Lower leg skin (tissue), 4 donors: ENCODE measurements at regions not wholly inside any gene's neighbourhood (a gene's known extent, or its start where the extent isn't known, plus 50 kb on each side); places are given as distances from the start of the nearest gene placed in this dataset.

Experiments used
- DNase-seq, 2 donors: peaks; one replicate each; pipeline ENCODE4 v3.0.0-alpha.2; 2019; ENCODE audit warnings: low spot score in 2 of 2
- H3K4me3 ChIP-seq: fragments of 200-600 bp; sonication (generic); 2 replicates; pipeline ENCODE4 v1.5.1; 2017; ENCODE audit warnings: mild to moderate bottlenecking, low read depth; ENCODE audit not compliant: poor library complexity, severe bottlenecking
- POLR2A ChIP-seq, 2 donors: fragments of 450-650 bp; IDR thresholded peaks; one replicate each; pipeline ENCODE4 v1.6.1; 2016 to 2017; ENCODE audit warnings: antibody characterized with exemption in 2 of 2, mild to moderate bottlenecking in 1 of 2, moderate library complexity in 1 of 2
- WGBS, 2 donors: methylation state at CpG; one replicate each; pipeline ENCODE4 v1.1.5; 2018; 5-methylcytosine and 5-hydroxymethylcytosine counted together
- intact Hi-C: fragments of 100-400 bp; cut with DNase I; formaldehyde crosslinking; loops from one replicate; pipeline ENCODE4 v1.15.0; 2023; ENCODE audit warnings: low total_unique reads
- TF ChIP-seq, protein P1 (sequence below), 3 donors: fragments of 450-650 bp; IDR thresholded peaks; one replicate each; pipeline ENCODE4 v1.5.1; 2016; ENCODE audit warnings: antibody characterized with exemption in 3 of 3, mild to moderate bottlenecking in 3 of 3, moderate library complexity in 2 of 3

GRCh38 chr16:13573903-13574302 is 346.1 kb upstream of the ERCC4 start:
- 72 to 82% methylated on average over 3 of the region's 3 CpGs for WGBS, 2 donors
- intact Hi-C loops = loop anchor here (10.0 kb wide), 1 partner anchor 1349 kb away; no protein-coding TSS in a partner anchor
- H3K4me3 ChIP-seq = no peak overlapping the region
- TF ChIP-seq, protein P1, sequence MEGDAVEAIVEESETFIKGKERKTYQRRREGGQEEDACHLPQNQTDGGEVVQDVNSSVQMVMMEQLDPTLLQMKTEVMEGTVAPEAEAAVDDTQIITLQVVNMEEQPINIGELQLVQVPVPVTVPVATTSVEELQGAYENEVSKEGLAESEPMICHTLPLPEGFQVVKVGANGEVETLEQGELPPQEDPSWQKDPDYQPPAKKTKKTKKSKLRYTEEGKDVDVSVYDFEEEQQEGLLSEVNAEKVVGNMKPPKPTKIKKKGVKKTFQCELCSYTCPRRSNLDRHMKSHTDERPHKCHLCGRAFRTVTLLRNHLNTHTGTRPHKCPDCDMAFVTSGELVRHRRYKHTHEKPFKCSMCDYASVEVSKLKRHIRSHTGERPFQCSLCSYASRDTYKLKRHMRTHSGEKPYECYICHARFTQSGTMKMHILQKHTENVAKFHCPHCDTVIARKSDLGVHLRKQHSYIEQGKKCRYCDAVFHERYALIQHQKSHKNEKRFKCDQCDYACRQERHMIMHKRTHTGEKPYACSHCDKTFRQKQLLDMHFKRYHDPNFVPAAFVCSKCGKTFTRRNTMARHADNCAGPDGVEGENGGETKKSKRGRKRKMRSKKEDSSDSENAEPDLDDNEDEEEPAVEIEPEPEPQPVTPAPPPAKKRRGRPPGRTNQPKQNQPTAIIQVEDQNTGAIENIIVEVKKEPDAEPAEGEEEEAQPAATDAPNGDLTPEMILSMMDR (IDR thresholded peaks at IDR 0.05) = no peak
- TF ChIP-seq POLR2A (IDR thresholded peaks at IDR 0.05) = no peak
- no peak for DNase-seq

GRCh38 chr16:13586051-13586450 is 333.9 kb upstream of the ERCC4 start:
- no peak for TF ChIP-seq POLR2A (IDR thresholded peaks at IDR 0.05)
- TF ChIP-seq, protein P1 (IDR thresholded peaks at IDR 0.05) = no peak
- H3K4me3 ChIP-seq = no peak overlapping the region
- DNase-seq = no peak
- 78 to 83% methylated on average over 1 of the region's 1 CpG for WGBS, 2 donors
- intact Hi-C loops = no loop called here

DNA sequence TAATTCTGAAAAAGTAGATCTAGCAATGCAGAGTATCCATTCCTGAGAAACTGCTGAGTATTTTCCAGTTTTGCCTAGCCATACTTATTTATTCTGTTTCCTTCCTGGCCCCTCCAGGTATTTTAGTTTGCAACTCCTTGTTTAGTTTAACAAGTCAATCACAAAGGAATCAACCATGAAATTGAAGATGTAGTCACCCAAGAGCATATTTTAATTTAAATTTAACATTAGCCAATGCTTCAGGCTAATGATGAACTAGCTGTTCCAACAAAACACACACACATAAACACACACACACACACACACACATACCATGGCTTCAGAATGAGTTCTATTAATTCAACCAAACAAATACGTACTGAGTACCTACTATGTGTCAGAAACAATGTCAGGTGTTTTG is 332.8 kb upstream of the ERCC4 start:
- TF ChIP-seq POLR2A (IDR thresholded peaks at IDR 0.05) = no peak
- TF ChIP-seq, protein P1 (IDR thresholded peaks at IDR 0.05) = no peak
- H3K4me3 ChIP-seq = no peak overlapping the region
- WGBS, 2 donors = 53 to 69% methylated on average over 1 of the region's 1 CpG
- intact Hi-C loops = no loop called here
- no peak for DNase-seq

DNA sequence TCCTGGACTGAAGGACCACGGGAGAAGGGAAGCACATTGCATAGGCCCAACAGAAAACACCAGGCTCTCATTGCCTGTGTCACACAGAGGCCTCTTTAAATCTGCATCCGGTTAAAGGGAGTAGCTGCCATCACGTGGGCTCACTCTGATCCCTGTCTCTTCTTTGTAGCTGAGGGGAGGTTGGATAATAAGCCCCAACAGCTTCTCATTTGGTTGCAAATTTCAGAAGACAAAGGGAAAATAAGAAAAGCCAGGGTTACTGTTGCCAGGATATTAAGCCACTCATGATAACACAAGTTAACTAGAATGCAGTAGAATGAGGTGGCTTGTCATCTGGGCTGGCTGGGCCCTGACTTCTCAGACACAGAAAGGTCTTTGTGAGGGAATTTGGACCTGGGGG is 325.1 kb upstream of the ERCC4 start:
- no peak for DNase-seq
- WGBS, 2 donors = 16 to 25% methylated on average over 3 of the region's 3 CpGs
- H3K4me3 ChIP-seq = no peak overlapping the region
- intact Hi-C loops = loop anchor here (10.0 kb wide), 1 partner anchor 50 kb away; no protein-coding TSS in a partner anchor
- TF ChIP-seq POLR2A (IDR thresholded peaks at IDR 0.05) = no peak
- TF ChIP-seq, protein P1 (IDR thresholded peaks at IDR 0.05) = no peak

DNA sequence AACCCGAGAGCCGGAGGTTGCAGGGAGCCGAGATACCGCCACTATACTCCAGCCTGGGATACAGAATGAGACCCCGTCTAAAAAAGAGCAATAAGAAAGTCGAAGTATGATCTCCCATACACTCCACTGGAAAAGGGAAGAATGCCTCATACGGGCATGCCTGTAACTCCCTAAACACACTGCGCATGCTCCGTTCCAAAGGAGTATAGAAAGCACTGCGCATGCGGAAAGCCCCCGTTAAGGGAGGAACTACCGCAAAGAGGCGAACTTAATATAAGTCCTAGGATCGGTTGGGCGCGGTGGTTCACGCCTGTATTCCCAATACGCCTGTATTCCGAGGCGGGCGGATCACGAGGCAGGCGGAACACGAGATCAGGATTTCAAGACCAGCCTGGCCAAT is 313.1 kb upstream of the ERCC4 start:
- no peak overlapping the region for H3K4me3 ChIP-seq
- DNase-seq = no peak
- 94 to 96% methylated on average over 25 of the region's 25 CpGs for WGBS, 2 donors
- TF ChIP-seq, protein P1 (IDR thresholded peaks at IDR 0.05) = no peak
- intact Hi-C loops = no loop called here

GRCh38 chr16:13607289-13607688 is 312.7 kb upstream of the ERCC4 start:
- no peak for DNase-seq
- no peak overlapping the region for H3K4me3 ChIP-seq
- TF ChIP-seq, protein P1 (IDR thresholded peaks at IDR 0.05) = no peak
- no peak for TF ChIP-seq POLR2A (IDR thresholded peaks at IDR 0.05)
- intact Hi-C loops = no loop called here
- WGBS, 2 donors = 89 to 91% methylated on average over 17 of the region's 17 CpGs
